GM23338 (cell line): ENCODE measurements at regions not wholly inside any gene's neighbourhood (a gene's known extent, or its start where the extent isn't known, plus 50 kb on each side); places are given as distances from the start of the nearest gene placed in this dataset.

Experiments
- ATAC-seq: fragments of 200-7000 bp; cut with Tn5 transposase; 3 replicates; pipeline ENCODE4 v1.9.1; 2020
- DNase-seq: peaks from one replicate; pipeline ENCODE4 v3.0.0-alpha.2; 2015; ENCODE audit warnings: low spot score
- H2AFZ ChIP-seq: fragments of 200-600 bp; sonication (generic); 2 replicates; pipeline ENCODE4 v1.8.0; 2016; ENCODE audit warnings: antibody characterized with exemption, mild to moderate bottlenecking, moderate library complexity
- H3F3A ChIP-seq: fragments of 200-600 bp; sonication (generic); replicated peaks from 2 replicates; pipeline ENCODE4 v1.8.0; 2017; ENCODE audit warnings: antibody characterized with exemption, mixed run types, low read depth
- H3K27ac ChIP-seq: fragments of 200-600 bp; sonication (generic); 2 replicates; pipeline ENCODE4 v1.6.1; 2016; ENCODE audit warnings: low read depth
- H3K27me3 ChIP-seq: fragments of 200-600 bp; sonication (generic); 2 replicates; pipeline ENCODE4 v1.8.0; 2016; ENCODE audit warnings: mild to moderate bottlenecking, mixed run types, moderate library complexity; ENCODE audit not compliant: insufficient read depth
- H3K36me3 ChIP-seq: fragments of 200-600 bp; sonication (generic); 2 replicates; pipeline ENCODE4 v1.8.0; 2016; ENCODE audit warnings: mild to moderate bottlenecking; ENCODE audit not compliant: insufficient read depth
- H3K4me1 ChIP-seq: fragments of 200-600 bp; sonication (generic); 2 replicates; pipeline ENCODE4 v1.8.0; 2016; ENCODE audit warnings: mild to moderate bottlenecking, moderate library complexity; ENCODE audit not compliant: insufficient read depth
- H3K4me2 ChIP-seq: fragments of 200-600 bp; sonication (generic); 2 replicates; pipeline ENCODE4 v1.7.1; 2017; ENCODE audit warnings: mixed run types
- H3K4me3 ChIP-seq: fragments of 200-600 bp; sonication (generic); 2 replicates; pipeline ENCODE4 v1.6.1; 2016; ENCODE audit warnings: mixed run types
- H3K79me2 ChIP-seq: fragments of 200-600 bp; sonication (generic); replicated peaks from 2 replicates; pipeline ENCODE4 v1.8.0; 2017; ENCODE audit warnings: mild to moderate bottlenecking; ENCODE audit not compliant: insufficient read depth
- H3K9me2 ChIP-seq: fragments of 200-600 bp; sonication (generic); 2 replicates; pipeline ENCODE4 v1.8.0; 2017; ENCODE audit not compliant: insufficient read depth
- H4K20me1 ChIP-seq: fragments of 200-600 bp; sonication (generic); replicated peaks from 2 replicates; pipeline ENCODE4 v1.8.0; 2017; ENCODE audit warnings: mild to moderate bottlenecking; ENCODE audit not compliant: insufficient read depth
- H3K27ac Mint-ChIP-seq: 2 replicates; pipeline ENCODE4 v1.8.0; 2020; ENCODE audit warnings: inconsistent platforms, mild to moderate bottlenecking, moderate library complexity, mixed read lengths
- H3K27me3 Mint-ChIP-seq: 3 replicates; pipeline ENCODE4 v1.8.0; 2022; ENCODE audit warnings: low read depth, mild to moderate bottlenecking, moderate library complexity, mixed read lengths, inconsistent platforms; ENCODE audit not compliant: insufficient read depth, poor library complexity
- H3K36me3 Mint-ChIP-seq: 3 replicates; pipeline ENCODE4 v1.8.0; 2021; ENCODE audit warnings: low read depth, mild to moderate bottlenecking, inconsistent platforms, moderate library complexity, mixed read lengths
- H3K4me1 Mint-ChIP-seq: 3 replicates; pipeline ENCODE4 v1.8.0; 2020; ENCODE audit warnings: mild to moderate bottlenecking, inconsistent platforms, mixed read lengths
- H3K4me3 Mint-ChIP-seq: 3 replicates; pipeline ENCODE4 v1.8.0; 2021; ENCODE audit warnings: moderate library complexity, mild to moderate bottlenecking, inconsistent platforms, mixed read lengths
- H3K9me3 Mint-ChIP-seq: 3 replicates; pipeline ENCODE4 v1.8.0; 2020; ENCODE audit warnings: moderate library complexity, mild to moderate bottlenecking, inconsistent platforms, mixed read lengths
- CREB1 ChIP-seq: fragments of 250-450 bp; sonication (Bioruptor Pico); IDR thresholded peaks from 2 replicates; pipeline ENCODE4 v1.5.0; 2020; ENCODE audit warnings: low read depth, mild to moderate bottlenecking, moderate library complexity
- CTCF ChIP-seq, 2 experiments: fragments of 200-600 bp in 1 of 2; sonication (generic) in 1 of 2; conservative IDR thresholded peaks; 2 replicates each; pipeline versions ENCODE4 v1.5.1 to v1.6.1; 2016 to 2017; ENCODE audit warnings: antibody characterized with exemption in 2 of 2, low read depth in 2 of 2, mild to moderate bottlenecking in 2 of 2, moderate library complexity in 1 of 2
- ETS1 ChIP-seq: IDR thresholded peaks from 2 replicates; pipeline ENCODE4 v1.6.1; 2016; ENCODE audit warnings: antibody characterized with exemption
- EZH2 ChIP-seq: fragments of 200-600 bp; sonication (generic); IDR thresholded peaks from one replicate; pipeline ENCODE4 v1.8.0; 2017; ENCODE audit warnings: antibody characterized with exemption, mild to moderate bottlenecking, low read depth; ENCODE audit not compliant: unreplicated experiment
- EZH2phosphoT487 ChIP-seq: fragments of 200-600 bp; sonication (generic); IDR thresholded peaks from one replicate; pipeline ENCODE4 v1.8.1; 2018; ENCODE audit warnings: antibody characterized with exemption; ENCODE audit not compliant: unreplicated experiment
- JUNB ChIP-seq: IDR thresholded peaks from one replicate; pipeline ENCODE4 v1.6.1; 2016; ENCODE audit warnings: antibody characterized with exemption; ENCODE audit not compliant: unreplicated experiment
- NANOG ChIP-seq: IDR thresholded peaks from 2 replicates; pipeline ENCODE4 v1.6.1; 2016; ENCODE audit warnings: antibody characterized with exemption, borderline replicate concordance
- POLR2AphosphoS5 ChIP-seq: IDR thresholded peaks from 2 replicates; pipeline ENCODE4 v1.6.1; 2016; ENCODE audit warnings: antibody characterized with exemption, low read depth
- REST ChIP-seq: IDR thresholded peaks from one replicate; pipeline ENCODE4 v1.6.1; 2018; ENCODE audit warnings: antibody characterized with exemption; ENCODE audit not compliant: unreplicated experiment
- STAT1 ChIP-seq: IDR thresholded peaks from one replicate; pipeline ENCODE4 v1.6.1; 2016; ENCODE audit warnings: antibody characterized with exemption; ENCODE audit not compliant: unreplicated experiment
- ZNF114 ChIP-seq: fragments of 250-450 bp; sonication (Bioruptor Pico); IDR thresholded peaks from 2 replicates; pipeline ENCODE4 v1.5.0; 2020; ENCODE audit warnings: mild to moderate bottlenecking, moderate library complexity
- ZNF331 ChIP-seq: fragments of 250-450 bp; sonication (Bioruptor Pico); IDR thresholded peaks from 2 replicates; pipeline ENCODE4 v1.5.0; 2020; ENCODE audit warnings: low read depth, mild to moderate bottlenecking, moderate library complexity
- ZNF462 ChIP-seq: fragments of 250-450 bp; sonication (Bioruptor Pico); IDR thresholded peaks from 2 replicates; pipeline ENCODE4 v1.5.0; 2020; ENCODE audit warnings: mild to moderate bottlenecking, moderate library complexity

GRCh38 chr5:125603321-125603720 is 819.9 kb upstream of the GRAMD2B start:
- no peak for DNase-seq
- Histone ChIP-seq H3K9me2 (peaks cover 36% of the 10 kb centered on the region), H3K4me1 (no peaks in the 10 kb centered on the region), H2AFZ (no peak overlapping the region), H4K20me1 (no peaks in the 10 kb centered on the region), H3K4me3 (no peak overlapping the region), H3K27me3 (no peaks in the 10 kb centered on the region), H3K4me2 (no peak overlapping the region), H3K36me3 (no peaks in the 10 kb centered on the region), H3K27ac (no peak overlapping the region), H3K79me2 (no peaks in the 10 kb centered on the region), H3F3A (no peaks in the 10 kb centered on the region)
- Mint-ChIP-seq H3K36me3 (peaks cover 6% of the 10 kb centered on the region; the same call in 1 of the 3 replicates), H3K27ac (no peak overlapping the region), H3K4me3 (no peak overlapping the region), H3K4me1 (peaks cover 3% of the 10 kb centered on the region; the same call in 1 of the 3 replicates), H3K27me3 (no peaks in the 10 kb centered on the region), H3K9me3 (peaks cover 9% of the 10 kb centered on the region)
- no peak for TF ChIP-seq ETS1
- TF ChIP-seq NANOG = no peak
- TF ChIP-seq CREB1 (CRISPR knock-in tag) = no peak
- no peak for TF ChIP-seq ZNF114 (CRISPR knock-in tag)
- no peak for TF ChIP-seq CTCF (conservative IDR thresholded peaks at IDR 0.05; ENCODE audit: low read depth in 2 of 2)
- TF ChIP-seq EZH2phosphoT487 = no peak
- TF ChIP-seq ZNF462 (CRISPR knock-in tag) = no peak
- TF ChIP-seq EZH2 = no peak
- TF ChIP-seq POLR2AphosphoS5 = no peak
- no peak for TF ChIP-seq JUNB
- TF ChIP-seq STAT1 = no peak
- no peak for TF ChIP-seq ZNF331 (CRISPR knock-in tag)
- TF ChIP-seq REST = no peak
- no peak for ATAC-seq
